Heart left ventricle (tissue), 13 donors: ENCODE measurements at regions not wholly inside any gene's neighbourhood (a gene's known extent, or its start where the extent isn't known, plus 50 kb on each side); places are given as distances from the start of the nearest gene placed in this dataset.

Source experiments
- POLR2A ChIP-seq, 2 donors: fragments of 450-650 bp; IDR thresholded peaks; one replicate each; pipeline ENCODE4 v1.6.1; 2017; ENCODE audit warnings: antibody characterized with exemption in 2 of 2, mild to moderate bottlenecking in 2 of 2, moderate library complexity in 2 of 2
- TF ChIP-seq, protein P1 (sequence below), 12 donors: fragments of 200-600 bp; sonication (generic) in 4 of 12; IDR thresholded peaks; one replicate each; pipeline versions ENCODE4 v1.5.0 to v1.8.0; 2018 to 2022; ENCODE audit warnings: antibody characterized with exemption in 12 of 12, mild to moderate bottlenecking in 5 of 12
- donor health status: ischemic (EF 13 %, LVEDD 7.1; RV severe dilation, severe dysfunction).
- donor health status: DM: no; HTN: yes; CAD: no.
- donor health status: DM: no; HTN: no; CAD: no.
- donor health status: ischemic (EF 25% LVEDD 6.9; RV normal size, moderate dysfunction).
- donor health status: ischemic (EF 25% LVEDD 5.7; RV mildly dilated, moderate dysfunction).
- donor health status: ischemic (EF 35%, LVEDD 5.7; RV mildly dilated, moderate dysfunction).
- donor health status: nonischemic (EF 11% LVEDD 7.7; RV severe dilation, severe dysfunction).
- donor health status: DM: yes; HTN: yes; CAD: no.
- donor health status: PGD.
- donor health status: ischemic (EF 29% LVEDD 5.4; RV normal size, mild dysfunction).
- donor health status: nonischemic (EF 23%, LVEDD 6.1; RV moderate dilation, normal function).

GRCh38 chr13:105338006-105338405 is 1197.5 kb downstream of the EFNB2 start:
- TF ChIP-seq, protein P1, sequence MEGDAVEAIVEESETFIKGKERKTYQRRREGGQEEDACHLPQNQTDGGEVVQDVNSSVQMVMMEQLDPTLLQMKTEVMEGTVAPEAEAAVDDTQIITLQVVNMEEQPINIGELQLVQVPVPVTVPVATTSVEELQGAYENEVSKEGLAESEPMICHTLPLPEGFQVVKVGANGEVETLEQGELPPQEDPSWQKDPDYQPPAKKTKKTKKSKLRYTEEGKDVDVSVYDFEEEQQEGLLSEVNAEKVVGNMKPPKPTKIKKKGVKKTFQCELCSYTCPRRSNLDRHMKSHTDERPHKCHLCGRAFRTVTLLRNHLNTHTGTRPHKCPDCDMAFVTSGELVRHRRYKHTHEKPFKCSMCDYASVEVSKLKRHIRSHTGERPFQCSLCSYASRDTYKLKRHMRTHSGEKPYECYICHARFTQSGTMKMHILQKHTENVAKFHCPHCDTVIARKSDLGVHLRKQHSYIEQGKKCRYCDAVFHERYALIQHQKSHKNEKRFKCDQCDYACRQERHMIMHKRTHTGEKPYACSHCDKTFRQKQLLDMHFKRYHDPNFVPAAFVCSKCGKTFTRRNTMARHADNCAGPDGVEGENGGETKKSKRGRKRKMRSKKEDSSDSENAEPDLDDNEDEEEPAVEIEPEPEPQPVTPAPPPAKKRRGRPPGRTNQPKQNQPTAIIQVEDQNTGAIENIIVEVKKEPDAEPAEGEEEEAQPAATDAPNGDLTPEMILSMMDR (IDR thresholded peaks at IDR 0.05) = no peak
- TF ChIP-seq POLR2A (IDR thresholded peaks at IDR 0.05) = no peak
